Nephron (organoid): ENCODE measurements at regions not wholly inside any gene's neighbourhood (a gene's known extent, or its start where the extent isn't known, plus 50 kb on each side); places are given as distances from the start of the nearest gene placed in this dataset.
A peak's percentile ranks its signal among the peaks of the same experiment; 100 is the strongest.

ENCODE experiments used
- H3K27ac Mint-ChIP-seq, 3 experiments: 2 replicates each; pipeline ENCODE4 v1.8.0; 2020; ENCODE audit warnings: mixed read lengths in 3 of 3, mild to moderate bottlenecking in 2 of 3, moderate library complexity in 1 of 3
- H3K27me3 Mint-ChIP-seq: 2 replicates; pipeline ENCODE4 v1.8.0; 2021; ENCODE audit warnings: low read depth, mild to moderate bottlenecking, moderate library complexity, mixed read lengths
- H3K36me3 Mint-ChIP-seq: 2 replicates; pipeline ENCODE4 v1.8.0; 2020; ENCODE audit warnings: low read depth, mixed read lengths
- H3K4me1 Mint-ChIP-seq: 2 replicates; pipeline ENCODE4 v1.8.0; 2020; ENCODE audit warnings: mixed read lengths
- H3K4me3 Mint-ChIP-seq, 3 experiments: 2 replicates each; pipeline ENCODE4 v1.8.0; 2020; ENCODE audit warnings: mild to moderate bottlenecking in 3 of 3, mixed read lengths in 3 of 3, moderate library complexity in 2 of 3
- H3K9me3 Mint-ChIP-seq: 2 replicates; pipeline ENCODE4 v1.8.0; 2020; ENCODE audit warnings: mixed read lengths
- TF ChIP-seq, protein P1 (sequence below), 3 experiments: fragments of 200-600 bp; sonication (generic); IDR thresholded peaks; one replicate each; pipeline ENCODE4 v1.5.0; 2021; ENCODE audit warnings: antibody characterized with exemption in 3 of 3; ENCODE audit not compliant: unreplicated experiment in 3 of 3

DNA sequence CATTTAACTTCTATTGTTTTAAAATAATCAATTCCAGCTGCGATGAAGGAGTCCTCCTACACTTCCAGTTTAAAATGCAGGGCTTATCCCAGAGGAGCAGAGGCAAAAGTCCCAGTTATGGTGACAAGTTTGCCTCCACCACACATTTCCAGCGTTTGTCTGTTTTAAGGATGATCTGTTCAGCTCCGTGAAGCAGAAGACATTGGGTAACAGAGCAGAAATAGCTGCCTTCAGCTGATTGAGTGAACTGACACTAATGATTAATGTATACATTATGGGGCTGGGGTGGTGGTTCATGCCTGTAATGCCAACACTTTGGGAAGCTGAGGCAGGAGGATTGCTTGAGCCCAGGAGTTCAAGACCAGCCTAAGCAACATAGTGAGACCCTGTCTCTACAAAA is 127.6 kb downstream of the HSD17B3 start:
- Mint-ChIP-seq H3K36me3 (no peaks in the 10 kb centered on the region), H3K27me3 (peaks cover 42% of the 10 kb centered on the region), H3K4me1 (peaks cover 40% of the 10 kb centered on the region), H3K9me3 (no peaks in the 10 kb centered on the region), H3K27ac (no peak overlapping the region), H3K4me3 (no peak overlapping the region)
- TF ChIP-seq, protein P1, sequence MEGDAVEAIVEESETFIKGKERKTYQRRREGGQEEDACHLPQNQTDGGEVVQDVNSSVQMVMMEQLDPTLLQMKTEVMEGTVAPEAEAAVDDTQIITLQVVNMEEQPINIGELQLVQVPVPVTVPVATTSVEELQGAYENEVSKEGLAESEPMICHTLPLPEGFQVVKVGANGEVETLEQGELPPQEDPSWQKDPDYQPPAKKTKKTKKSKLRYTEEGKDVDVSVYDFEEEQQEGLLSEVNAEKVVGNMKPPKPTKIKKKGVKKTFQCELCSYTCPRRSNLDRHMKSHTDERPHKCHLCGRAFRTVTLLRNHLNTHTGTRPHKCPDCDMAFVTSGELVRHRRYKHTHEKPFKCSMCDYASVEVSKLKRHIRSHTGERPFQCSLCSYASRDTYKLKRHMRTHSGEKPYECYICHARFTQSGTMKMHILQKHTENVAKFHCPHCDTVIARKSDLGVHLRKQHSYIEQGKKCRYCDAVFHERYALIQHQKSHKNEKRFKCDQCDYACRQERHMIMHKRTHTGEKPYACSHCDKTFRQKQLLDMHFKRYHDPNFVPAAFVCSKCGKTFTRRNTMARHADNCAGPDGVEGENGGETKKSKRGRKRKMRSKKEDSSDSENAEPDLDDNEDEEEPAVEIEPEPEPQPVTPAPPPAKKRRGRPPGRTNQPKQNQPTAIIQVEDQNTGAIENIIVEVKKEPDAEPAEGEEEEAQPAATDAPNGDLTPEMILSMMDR (IDR thresholded peaks at IDR 0.05; ENCODE audit: unreplicated experiment in 3 of 3), result no peak

DNA sequence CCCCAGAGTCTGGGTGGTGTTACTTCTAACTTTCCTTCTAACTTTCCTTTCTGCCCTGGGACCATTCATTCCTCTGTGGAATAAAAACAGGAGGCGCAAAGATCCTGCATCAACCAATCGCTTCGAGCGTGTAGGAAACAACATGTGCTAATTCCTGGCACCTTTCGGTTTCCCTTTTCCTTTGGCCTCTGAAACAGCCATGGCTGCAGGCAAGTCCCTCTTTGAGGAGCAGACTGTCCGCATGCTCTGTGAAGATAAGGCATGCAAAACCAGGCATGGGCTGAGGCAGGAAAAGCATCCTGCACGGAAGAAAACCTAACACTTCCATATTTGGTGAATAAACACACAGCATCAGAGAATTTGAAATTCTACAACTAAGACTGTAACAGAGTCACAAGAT is 128.3 kb downstream of the HSD17B3 start:
- Mint-ChIP-seq H3K36me3 (no peaks in the 10 kb centered on the region), H3K4me3 (no peak overlapping the region), H3K9me3 (no peaks in the 10 kb centered on the region), H3K27ac (peak overlapping the region in 1 of 3 experiments; percentile 71), H3K4me1 (peaks cover 39% of the 10 kb centered on the region), H3K27me3 (peaks cover 42% of the 10 kb centered on the region)
- TF ChIP-seq, protein P1 (IDR thresholded peaks at IDR 0.05; ENCODE audit: unreplicated experiment in 3 of 3), result no peak

- H3K36me3 Mint-ChIP-seq, result no peaks in the 10 kb centered on the region
- peaks cover 38% of the 10 kb centered on the region for H3K27me3 Mint-ChIP-seq
- no peaks in the 10 kb centered on the region for H3K9me3 Mint-ChIP-seq
- no peak overlapping the region for H3K4me3 Mint-ChIP-seq
- peaks cover 37% of the 10 kb centered on the region for H3K4me1 Mint-ChIP-seq
- TF ChIP-seq, protein P1 (IDR thresholded peaks at IDR 0.05; ENCODE audit: unreplicated experiment in 3 of 3), result no peak
- peak overlapping the region in 1 of 3 experiments; percentile 55 for H3K27ac Mint-ChIP-seq
These were observed 129.2 kb downstream of the HSD17B3 start for GRCh38 chr9:96172797-96173196.

GRCh38 chr9:96171728-96172127 is 130.2 kb downstream of the HSD17B3 start:
- Mint-ChIP-seq H3K4me3 (no peak overlapping the region), H3K27ac (no peak overlapping the region), H3K27me3 (peaks cover 43% of the 10 kb centered on the region), H3K36me3 (no peaks in the 10 kb centered on the region), H3K4me1 (peaks cover 31% of the 10 kb centered on the region), H3K9me3 (peaks cover 2% of the 10 kb centered on the region)
- TF ChIP-seq, protein P1 (IDR thresholded peaks at IDR 0.05; ENCODE audit: unreplicated experiment in 3 of 3), result no peak

- H3K27me3 Mint-ChIP-seq, result peaks cover 40% of the 10 kb centered on the region
- TF ChIP-seq, protein P1 (IDR thresholded peaks at IDR 0.05; ENCODE audit: unreplicated experiment in 3 of 3), result no peak
- H3K9me3 Mint-ChIP-seq, result peaks cover 2% of the 10 kb centered on the region
- no peaks in the 10 kb centered on the region for H3K36me3 Mint-ChIP-seq
- no peak overlapping the region for H3K4me3 Mint-ChIP-seq
- peak overlapping the region; percentile 80 to 83 (median 82) for H3K27ac Mint-ChIP-seq
- H3K4me1 Mint-ChIP-seq, result peaks cover 22% of the 10 kb centered on the region
These were observed 132.1 kb downstream of the HSD17B3 start for GRCh38 chr9:96169901-96170300.

GRCh38 chr9:96169484-96169883 is 132.5 kb downstream of the HSD17B3 start:
- TF ChIP-seq, protein P1 (IDR thresholded peaks at IDR 0.05; ENCODE audit: unreplicated experiment in 3 of 3), result no peak
- Mint-ChIP-seq H3K9me3 (peaks cover 2% of the 10 kb centered on the region), H3K4me1 (peaks cover 22% of the 10 kb centered on the region), H3K27me3 (peaks cover 42% of the 10 kb centered on the region), H3K4me3 (no peak overlapping the region), H3K36me3 (no peaks in the 10 kb centered on the region), H3K27ac (peak overlapping the region; percentile 80 to 83 (median 82))
